Suppressor macrophage (primary cell): ENCODE measurements at regions not wholly inside any gene's neighbourhood (a gene's known extent, or its start where the extent isn't known, plus 50 kb on each side); places are given as distances from the start of the nearest gene placed in this dataset.

ENCODE experiments used
- DNase-seq, 4 experiments: peaks; one replicate each; pipeline ENCODE4 v3.0.0-alpha.2; 2020 to 2022

- no peak for DNase-seq
Observed at GRCh38 chr21:28111151-28111619, 881.5 kb downstream of the LTN1 start.

DNA sequence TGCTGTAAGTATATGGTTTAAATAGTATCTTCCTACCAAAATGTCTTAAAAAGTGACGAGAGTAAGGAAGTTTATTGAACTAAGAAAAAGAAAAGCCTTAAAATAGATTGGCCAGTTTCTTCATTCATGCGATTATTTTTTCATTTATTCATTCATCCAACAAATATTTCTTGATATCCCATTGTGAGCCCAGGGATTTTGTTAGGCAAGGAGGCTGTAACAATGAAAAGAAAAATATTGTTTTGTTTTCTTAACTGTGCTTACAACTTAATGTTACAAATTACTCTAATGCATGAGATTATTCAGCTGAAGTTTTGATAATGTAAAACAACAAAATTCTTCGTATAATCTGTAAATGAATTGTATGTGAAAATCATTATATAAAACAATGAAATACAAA lies 882.0 kb downstream of the LTN1 start:
- DNase-seq, result no peak

GRCh38 chr21:28110074-28110473 lies 882.6 kb downstream of the LTN1 start:
- DNase-seq, result no peak

- DNase-seq, result no peak
Observed at GRCh38 chr21:28106370-28106890, 886.2 kb downstream of the LTN1 start.

DNA sequence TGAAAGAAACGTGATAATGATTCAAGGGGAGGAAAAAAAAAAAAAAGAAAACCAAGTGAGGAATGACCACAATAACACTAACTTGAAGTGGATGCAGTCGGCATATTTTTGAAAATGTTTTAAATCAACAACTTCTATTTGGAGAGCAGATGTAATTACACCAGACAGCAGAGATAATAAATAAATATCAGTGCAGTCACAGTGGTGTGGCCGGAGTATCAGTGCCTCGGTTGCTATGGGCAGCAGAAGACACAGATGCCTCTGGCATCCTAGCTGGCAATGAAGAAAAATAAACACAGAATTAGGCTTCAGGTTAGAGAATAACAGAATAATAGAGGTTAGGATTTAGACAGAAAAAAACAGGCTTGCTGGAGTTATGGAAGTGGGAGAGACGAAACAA lies 888.3 kb downstream of the LTN1 start:
- DNase-seq, result no peak

DNA sequence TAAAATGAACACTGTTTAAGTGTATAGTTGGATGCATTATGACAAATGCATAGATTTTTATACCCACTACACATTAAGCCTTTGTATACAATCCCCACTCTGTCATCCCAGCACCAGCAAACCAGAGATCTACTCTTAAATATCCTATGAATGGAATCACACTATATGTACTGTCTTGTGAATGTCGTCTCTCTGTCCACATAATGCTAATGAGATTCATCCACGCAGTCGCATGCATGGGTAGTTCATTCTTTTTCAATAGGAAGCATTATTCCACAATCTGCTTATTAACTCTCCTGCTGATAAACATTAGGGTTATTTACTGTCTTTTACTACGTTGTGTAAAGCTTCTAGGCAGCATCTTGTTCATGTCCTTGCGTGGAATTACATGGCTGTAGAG lies 892.3 kb downstream of the LTN1 start:
- no peak for DNase-seq

DNA sequence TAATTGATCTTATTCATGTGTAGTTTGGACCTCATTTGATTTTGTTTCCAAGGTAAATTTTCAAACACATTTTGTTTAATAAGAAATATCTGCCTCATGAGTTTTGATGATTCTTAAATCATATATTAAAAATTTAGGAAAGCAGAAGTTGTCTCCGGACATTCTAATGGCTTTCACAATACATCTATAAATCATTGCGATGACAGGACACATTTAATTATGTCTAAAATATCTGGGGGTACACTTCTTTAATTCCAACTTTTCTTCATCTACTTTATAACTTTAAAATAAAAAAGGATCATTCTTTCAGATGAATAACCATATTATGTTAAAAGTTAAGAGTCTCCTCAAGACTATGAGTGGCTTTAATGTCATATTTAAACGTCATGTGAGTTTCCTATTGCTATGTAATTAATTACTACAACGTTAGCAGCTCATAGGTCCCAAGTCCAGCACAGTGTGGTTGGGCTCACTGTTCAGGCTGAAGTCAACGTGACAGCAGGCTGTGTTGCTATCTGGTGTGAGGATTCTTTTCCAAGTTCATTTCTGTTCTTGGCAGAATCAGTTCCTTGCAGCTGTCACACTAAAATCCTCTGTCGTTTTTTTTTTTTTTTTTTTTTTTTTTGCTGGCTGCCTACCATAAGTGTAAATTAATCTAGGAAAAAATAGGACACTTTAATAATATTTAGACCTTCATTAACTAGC lies 893.5 kb downstream of the LTN1 start:
- DNase-seq, result peak in 3 of 4 experiments; percentile 4 to 13 (median 5)

- DNase-seq, result no peak
Observed at GRCh38 chr21:28091466-28091865, 901.2 kb downstream of the LTN1 start.

DNA sequence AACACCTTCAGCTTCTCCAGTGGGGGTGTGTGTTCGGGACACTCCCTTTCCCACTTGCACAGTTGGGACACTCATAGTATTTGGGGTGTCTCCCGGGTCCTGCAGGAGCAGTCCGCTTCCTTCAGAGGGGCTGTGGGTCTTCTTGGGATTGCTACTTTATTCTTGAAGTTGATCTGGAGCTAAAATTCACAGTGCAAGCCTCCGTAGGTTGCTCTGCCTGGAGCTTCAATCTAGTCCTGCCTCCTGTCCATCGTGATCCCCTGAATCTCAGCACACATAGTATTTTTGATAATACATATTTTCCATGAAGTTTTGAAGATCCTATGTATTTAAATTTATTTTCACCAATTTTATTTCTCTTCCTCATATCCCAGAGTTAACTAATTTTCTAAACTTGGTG lies 902.1 kb downstream of the LTN1 start:
- no peak for DNase-seq

- no peak for DNase-seq
Observed at GRCh38 chr21:28089599-28090441, 902.9 kb downstream of the LTN1 start.

- DNase-seq, result no peak
Observed at GRCh38 chr21:28086861-28087581, 905.7 kb downstream of the LTN1 start.

DNA sequence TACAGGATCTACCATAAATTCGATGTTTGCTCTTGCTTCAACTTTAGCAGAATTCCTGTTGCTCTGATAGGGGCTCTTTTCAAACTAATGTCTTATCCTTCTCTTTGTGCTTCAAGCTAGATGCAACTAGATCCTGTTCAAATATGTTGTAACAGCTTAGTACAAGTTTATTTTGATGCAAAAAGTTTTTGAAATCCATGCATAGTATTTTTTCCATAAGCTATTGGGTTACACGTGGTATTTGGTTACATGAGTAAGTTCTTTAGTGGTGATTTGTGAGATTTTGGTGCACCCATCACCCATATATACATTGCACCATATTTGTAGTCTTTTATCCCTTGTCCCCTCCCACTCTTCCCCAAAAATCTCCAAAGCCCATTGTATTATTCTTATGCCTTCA lies 907.7 kb downstream of the LTN1 start:
- DNase-seq, result no peak

GRCh38 chr21:28083350-28083749 lies 909.3 kb downstream of the LTN1 start:
- no peak for DNase-seq

DNA sequence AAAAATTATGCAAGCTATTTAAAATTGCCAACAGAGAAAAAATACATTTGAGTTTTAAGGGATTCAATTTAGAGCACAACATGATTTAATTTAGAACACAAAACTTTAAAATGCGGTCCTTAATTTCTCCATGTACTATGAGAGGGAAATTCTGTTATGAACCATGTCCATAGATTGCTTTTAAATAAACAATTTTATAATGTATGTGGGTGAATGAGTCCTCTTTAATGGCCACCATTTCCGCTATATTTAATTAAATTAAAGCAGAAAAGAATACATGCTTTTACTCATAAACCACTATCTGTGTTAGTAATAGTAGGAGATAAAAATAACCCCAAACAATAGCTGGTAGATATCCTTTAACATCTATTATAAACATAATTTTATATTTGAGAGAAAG lies 914.6 kb downstream of the LTN1 start:
- DNase-seq, result no peak

DNA sequence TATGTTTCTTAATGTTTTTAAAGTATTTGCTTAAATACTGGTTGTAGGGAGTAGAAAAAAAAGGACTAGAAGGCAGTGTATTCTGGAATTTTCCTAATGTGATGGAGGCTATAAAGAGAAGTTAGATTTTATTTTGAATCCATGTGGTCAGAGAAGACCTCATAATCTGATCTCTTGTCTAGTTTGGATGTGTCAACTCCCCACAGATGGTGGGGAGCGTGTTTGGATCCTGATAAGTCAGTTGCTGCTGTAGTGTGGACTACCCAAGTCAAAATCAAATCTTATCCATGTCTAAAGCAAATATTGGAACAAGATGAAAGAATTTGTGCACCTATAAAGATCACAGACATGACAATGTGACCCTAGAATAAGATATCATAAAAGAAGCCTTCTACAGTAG lies 918.0 kb downstream of the LTN1 start:
- DNase-seq, result no peak

GRCh38 chr21:28072601-28073000 lies 920.1 kb downstream of the LTN1 start:
- no peak for DNase-seq

DNA sequence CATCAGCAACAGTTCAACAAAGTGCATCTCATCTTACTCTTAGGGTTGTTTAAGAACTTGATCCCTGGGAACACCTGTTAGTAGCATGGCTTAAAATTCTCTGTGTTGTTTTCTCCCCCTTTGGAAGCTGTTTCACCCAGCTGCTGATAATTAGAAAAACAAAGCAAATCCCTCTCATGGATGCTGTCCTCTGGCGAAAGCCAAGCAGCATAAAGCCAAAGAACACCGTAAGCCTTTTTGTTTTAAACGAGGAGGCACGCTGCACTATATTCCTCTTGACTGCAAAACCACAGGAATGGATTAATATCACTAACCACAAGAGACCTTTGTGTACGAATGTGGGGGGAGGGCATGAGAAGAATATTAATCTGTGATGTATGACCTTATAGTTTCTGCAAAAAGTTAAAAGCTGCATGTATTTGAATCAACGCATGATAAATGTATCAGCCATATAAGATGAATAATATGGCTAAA lies 923.2 kb downstream of the LTN1 start:
- no peak for DNase-seq

DNA sequence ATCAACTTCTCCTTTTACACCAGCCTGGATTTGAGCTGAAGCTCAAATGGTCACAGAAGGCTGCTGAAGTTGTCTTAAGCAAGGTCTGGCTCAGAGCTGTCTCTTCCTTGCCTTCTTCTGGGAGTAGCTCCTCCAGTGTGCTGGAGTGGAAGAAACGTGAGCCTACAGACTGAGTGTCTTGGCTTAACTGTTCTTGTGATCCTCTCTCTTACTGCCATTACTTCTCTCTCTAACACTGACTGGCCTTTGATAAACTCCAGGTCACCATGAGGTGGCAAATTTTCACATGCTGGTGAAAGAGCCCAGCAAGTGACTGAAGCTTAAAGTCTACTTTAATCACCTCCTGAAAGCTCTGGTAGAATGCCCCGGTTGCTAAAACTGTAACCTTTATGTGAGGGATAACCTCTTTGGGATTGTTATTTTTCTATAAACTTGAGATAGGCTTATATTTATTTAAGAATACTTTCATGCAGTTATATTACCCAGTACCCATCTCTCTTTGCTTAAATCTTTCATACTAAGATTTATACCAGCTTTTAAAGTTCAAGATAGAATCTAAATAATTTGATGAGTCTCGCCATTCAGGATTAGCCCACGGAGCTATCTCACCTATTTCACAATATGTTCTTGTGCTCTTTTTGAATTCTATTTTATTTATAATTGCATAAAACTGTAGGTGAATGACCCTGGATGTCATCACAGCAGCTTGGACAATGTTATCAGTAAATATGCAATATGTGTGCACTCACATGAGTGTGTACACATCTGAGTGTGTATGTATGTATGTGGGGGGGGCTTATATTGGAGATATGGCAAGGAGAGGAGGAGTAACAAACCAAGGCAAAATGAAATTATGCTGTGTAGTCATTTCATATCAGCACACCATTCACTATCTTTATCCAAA lies 924.0 kb downstream of the LTN1 start:
- DNase-seq, result peak in 1 of 4 experiments; percentile 9

- peak in 2 of 4 experiments; percentile 4 to 17 for DNase-seq
Observed at GRCh38 chr21:28066596-28067387, 925.9 kb downstream of the LTN1 start.

GRCh38 chr21:28066076-28066475 lies 926.6 kb downstream of the LTN1 start:
- DNase-seq, result peak in 2 of 4 experiments; percentile 46 to 50
